HT1080 (cell line): ENCODE measurements at regions not wholly inside any gene's neighbourhood (a gene's known extent, or its start where the extent isn't known, plus 50 kb on each side); places are given as distances from the start of the nearest gene placed in this dataset.

ENCODE experiments used
- DNase-seq: peaks from one replicate; pipeline ENCODE4 v3.0.0-alpha.2; 2015; ENCODE audit warnings: low read depth

- no peak for DNase-seq
These were observed 302.8 kb downstream of the FAT3 start for GRCh38 chr11:92527467-92527866.

- DNase-seq = no peak
These were observed 303.4 kb downstream of the FAT3 start for GRCh38 chr11:92528001-92528400.

GRCh38 chr11:92531065-92531739, 306.6 kb downstream of the FAT3 start:
- DNase-seq = no peak

- no peak for DNase-seq
These were observed 309.2 kb downstream of the FAT3 start for GRCh38 chr11:92533657-92534335.

GRCh38 chr11:92536883-92537282, 312.3 kb downstream of the FAT3 start:
- DNase-seq = no peak

GRCh38 chr11:92540096-92540495, 315.5 kb downstream of the FAT3 start:
- DNase-seq = no peak

- DNase-seq = no peak
These were observed 321.4 kb downstream of the FAT3 start for GRCh38 chr11:92545906-92546471.

GRCh38 chr11:92546603-92547002, 322.0 kb downstream of the FAT3 start:
- DNase-seq = no peak

- DNase-seq = no peak
These were observed 325.8 kb downstream of the FAT3 start for GRCh38 chr11:92550411-92550810.

- DNase-seq = no peak
These were observed 326.3 kb downstream of the FAT3 start for GRCh38 chr11:92550871-92551270.

- no peak for DNase-seq
These were observed 328.3 kb downstream of the FAT3 start for GRCh38 chr11:92552942-92553341.

GRCh38 chr11:92554688-92555087, 330.1 kb downstream of the FAT3 start:
- no peak for DNase-seq

- DNase-seq = peak; percentile 6
These were observed 331.8 kb downstream of the FAT3 start for GRCh38 chr11:92556431-92556830.

GRCh38 chr11:92557879-92558278, 333.3 kb downstream of the FAT3 start:
- DNase-seq = no peak

GRCh38 chr11:92558323-92558722, 333.7 kb downstream of the FAT3 start:
- DNase-seq = no peak

GRCh38 chr11:92569726-92570125, 345.1 kb downstream of the FAT3 start:
- no peak for DNase-seq

GRCh38 chr11:92572559-92572958, 347.9 kb downstream of the FAT3 start:
- no peak for DNase-seq

GRCh38 chr11:92576315-92576714, 351.7 kb downstream of the FAT3 start:
- DNase-seq = no peak

- no peak for DNase-seq
These were observed 356.3 kb downstream of the FAT3 start for GRCh38 chr11:92580908-92581307.

GRCh38 chr11:92588393-92588792, 363.8 kb downstream of the FAT3 start:
- DNase-seq = no peak

GRCh38 chr11:92589512-92589911, 364.9 kb downstream of the FAT3 start:
- DNase-seq = no peak

- DNase-seq = no peak
These were observed 366.9 kb downstream of the FAT3 start for GRCh38 chr11:92591521-92591920.

- no peak for DNase-seq
These were observed 369.6 kb downstream of the FAT3 start for GRCh38 chr11:92594251-92594650.
